Mesenchymal stem cell (in vitro differentiated cells and primary cell): ENCODE measurements at regions not wholly inside any gene's neighbourhood (a gene's known extent, or its start where the extent isn't known, plus 50 kb on each side); places are given as distances from the start of the nearest gene placed in this dataset.

Experiments used
- DNase-seq: peaks from one replicate; pipeline ENCODE4 v3.0.0-alpha.2; 2013
- H2AFZ ChIP-seq: one replicate; pipeline ENCODE4 v1.6.1; 2013; ENCODE audit warnings: low read depth, mild to moderate bottlenecking, control low read depth, inconsistent platforms, low read length, moderate library complexity
- H2AK5ac ChIP-seq: 2 replicates; pipeline ENCODE4 v1.6.1; 2013; ENCODE audit warnings: low read length, moderate library complexity, mild to moderate bottlenecking, inconsistent platforms; ENCODE audit not compliant: severe bottlenecking
- H2BK120ac ChIP-seq: one replicate; pipeline ENCODE4 v1.6.1; 2013; ENCODE audit warnings: low read depth, mild to moderate bottlenecking, inconsistent platforms, low read length, moderate library complexity
- H2BK12ac ChIP-seq, 2 experiments: one replicate each; pipeline ENCODE4 v1.6.1; 2013; ENCODE audit warnings: inconsistent platforms in 2 of 2, low read length in 2 of 2, mild to moderate bottlenecking in 2 of 2, moderate library complexity in 2 of 2, control low read depth in 1 of 2
- H2BK15ac ChIP-seq: one replicate; pipeline ENCODE4 v1.6.1; 2013; ENCODE audit warnings: mild to moderate bottlenecking, low read depth, inconsistent platforms; ENCODE audit not compliant: poor library complexity, severe bottlenecking
- H2BK5ac ChIP-seq: 2 replicates; pipeline ENCODE4 v1.6.1; 2013; ENCODE audit warnings: low read depth, mild to moderate bottlenecking, low read length, control low read depth, inconsistent platforms; ENCODE audit not compliant: poor library complexity, severe bottlenecking
- H3K14ac ChIP-seq, 2 experiments: one replicate each; pipeline ENCODE4 v1.6.1; 2013; ENCODE audit warnings: inconsistent platforms in 2 of 2, low read length in 2 of 2, control low read depth in 1 of 2, mild to moderate bottlenecking in 1 of 2, moderate library complexity in 1 of 2
- H3K18ac ChIP-seq, 2 experiments: one replicate each; pipeline ENCODE4 v1.6.1; 2013; ENCODE audit warnings: inconsistent platforms in 2 of 2, low read length in 2 of 2, control low read depth in 1 of 2, low read depth in 1 of 2, mild to moderate bottlenecking in 1 of 2
- H3K23ac ChIP-seq, 2 experiments: one replicate each; pipeline ENCODE4 v1.6.1; 2013; ENCODE audit warnings: inconsistent platforms in 2 of 2, low read length in 2 of 2, mild to moderate bottlenecking in 2 of 2, moderate library complexity in 2 of 2, control low read depth in 1 of 2
- H3K27ac ChIP-seq: 2 replicates; pipeline ENCODE4 v1.5.1; 2013; ENCODE audit warnings: mild to moderate bottlenecking, moderate library complexity, low read length, control low read depth, inconsistent platforms; ENCODE audit not compliant: poor library complexity, severe bottlenecking
- H3K27me3 ChIP-seq, 2 experiments: 2 replicates each; pipeline versions ENCODE4 v1.6.1 to v1.7.0; 2013; ENCODE audit warnings: low read length in 2 of 2, mild to moderate bottlenecking in 2 of 2, moderate library complexity in 2 of 2, control low read depth in 1 of 2, inconsistent platforms in 1 of 2; ENCODE audit not compliant: control insufficient read depth in 1 of 2, insufficient read depth in 1 of 2
- H3K36me3 ChIP-seq, 2 experiments: 2 replicates each; pipeline versions ENCODE4 v1.6.1 to v1.7.0; 2013; ENCODE audit warnings: low read length in 2 of 2, control low read depth in 1 of 2, inconsistent platforms in 1 of 2, low read depth in 1 of 2, mild to moderate bottlenecking in 1 of 2; ENCODE audit not compliant: insufficient read depth in 2 of 2, control insufficient read depth in 1 of 2
- H3K4ac ChIP-seq, 2 experiments: one replicate each; pipeline ENCODE4 v1.6.1; 2013; ENCODE audit warnings: inconsistent platforms in 2 of 2, low read length in 2 of 2, mild to moderate bottlenecking in 2 of 2, moderate library complexity in 2 of 2, control low read depth in 1 of 2, low read depth in 1 of 2
- H3K4me1 ChIP-seq: 2 replicates; pipeline ENCODE4 v1.6.1; 2013; ENCODE audit warnings: low read depth, low read length, control low read depth; ENCODE audit not compliant: control insufficient read depth, insufficient read depth
- H3K4me2 ChIP-seq: 2 replicates; pipeline ENCODE4 v1.6.1; 2013; ENCODE audit warnings: low read length, mild to moderate bottlenecking, inconsistent platforms; ENCODE audit not compliant: poor library complexity, severe bottlenecking
- H3K4me3 ChIP-seq, 2 experiments: 2 replicates each; pipeline versions ENCODE4 v1.5.1 to v1.7.0; 2013; ENCODE audit warnings: low read length in 2 of 2, mild to moderate bottlenecking in 2 of 2, control low read depth in 1 of 2, low read depth in 1 of 2; ENCODE audit not compliant: insufficient read depth in 1 of 2
- H3K79me1 ChIP-seq: replicated peaks from 2 replicates; pipeline ENCODE4 v1.6.1; 2013; ENCODE audit warnings: mild to moderate bottlenecking, control low read depth, low read length, inconsistent platforms; ENCODE audit not compliant: poor library complexity, severe bottlenecking
- H3K9ac ChIP-seq: 2 replicates; pipeline ENCODE4 v1.7.0; 2013; ENCODE audit warnings: mild to moderate bottlenecking, low read length, moderate library complexity
- H3K9me3 ChIP-seq: 2 replicates; pipeline ENCODE4 v1.7.0; 2013; ENCODE audit warnings: mild to moderate bottlenecking, low read length; ENCODE audit not compliant: control insufficient read depth
- H4K8ac ChIP-seq: one replicate; pipeline ENCODE4 v1.6.1; 2013; ENCODE audit warnings: inconsistent platforms, mild to moderate bottlenecking, low read length, moderate library complexity
- H4K91ac ChIP-seq: one replicate; pipeline ENCODE4 v1.6.1; 2013; ENCODE audit warnings: mild to moderate bottlenecking, low read length, inconsistent platforms
- WGBS: methylation state at CpG from one replicate; pipeline ENCODE4 v1.1.7; 2013; ENCODE audit warnings: mixed read lengths; 5-methylcytosine and 5-hydroxymethylcytosine counted together

- Histone ChIP-seq H4K91ac (no peak overlapping the region), H2AFZ (no peak overlapping the region), H2AK5ac (no peak overlapping the region), H3K27ac (no peak overlapping the region), H3K27me3 (peaks cover 0 to 4% of the 10 kb centered on the region in 2 experiments), H4K8ac (no peak overlapping the region), H3K4me1 (no peaks in the 10 kb centered on the region), H3K18ac (no peak overlapping the region), H3K4me3 (no peak overlapping the region), H3K4ac (no peak overlapping the region), H3K23ac (no peak overlapping the region), H3K79me1 (no peaks in the 10 kb centered on the region), H2BK5ac (no peak overlapping the region), H3K9ac (no peak overlapping the region), H3K4me2 (no peak overlapping the region), H3K9me3 (no peaks in the 10 kb centered on the region), H2BK12ac (no peak overlapping the region), H3K14ac (no peak overlapping the region), H2BK15ac (no peak overlapping the region), H3K36me3 (no peaks in the 10 kb centered on the region), H2BK120ac (no peak overlapping the region)
- WGBS, result 80% methylated on average over 25 of the region's 25 CpGs
- no peak for DNase-seq
These were observed 522.9 kb downstream of the CDH26 start for GRCh38 chr20:60480950-60481742.

GRCh38 chr20:60481743-60482133 lies 523.5 kb downstream of the CDH26 start:
- Histone ChIP-seq H3K4me3 (no peak overlapping the region), H3K79me1 (no peaks in the 10 kb centered on the region), H3K4me2 (no peak overlapping the region), H2BK12ac (no peak overlapping the region), H3K23ac (no peak overlapping the region), H3K36me3 (no peaks in the 10 kb centered on the region), H3K4ac (no peak overlapping the region), H3K4me1 (no peaks in the 10 kb centered on the region), H3K14ac (no peak overlapping the region), H3K9me3 (no peaks in the 10 kb centered on the region), H2BK15ac (no peak overlapping the region), H2AFZ (no peak overlapping the region), H2BK120ac (no peak overlapping the region), H3K9ac (no peak overlapping the region), H4K91ac (no peak overlapping the region), H3K27me3 (peaks cover 0 to 4% of the 10 kb centered on the region in 2 experiments), H3K18ac (no peak overlapping the region), H2BK5ac (no peak overlapping the region), H3K27ac (no peak overlapping the region), H2AK5ac (no peak overlapping the region), H4K8ac (no peak overlapping the region)
- no peak for DNase-seq
- 69% methylated on average over 7 of the region's 7 CpGs for WGBS

DNA sequence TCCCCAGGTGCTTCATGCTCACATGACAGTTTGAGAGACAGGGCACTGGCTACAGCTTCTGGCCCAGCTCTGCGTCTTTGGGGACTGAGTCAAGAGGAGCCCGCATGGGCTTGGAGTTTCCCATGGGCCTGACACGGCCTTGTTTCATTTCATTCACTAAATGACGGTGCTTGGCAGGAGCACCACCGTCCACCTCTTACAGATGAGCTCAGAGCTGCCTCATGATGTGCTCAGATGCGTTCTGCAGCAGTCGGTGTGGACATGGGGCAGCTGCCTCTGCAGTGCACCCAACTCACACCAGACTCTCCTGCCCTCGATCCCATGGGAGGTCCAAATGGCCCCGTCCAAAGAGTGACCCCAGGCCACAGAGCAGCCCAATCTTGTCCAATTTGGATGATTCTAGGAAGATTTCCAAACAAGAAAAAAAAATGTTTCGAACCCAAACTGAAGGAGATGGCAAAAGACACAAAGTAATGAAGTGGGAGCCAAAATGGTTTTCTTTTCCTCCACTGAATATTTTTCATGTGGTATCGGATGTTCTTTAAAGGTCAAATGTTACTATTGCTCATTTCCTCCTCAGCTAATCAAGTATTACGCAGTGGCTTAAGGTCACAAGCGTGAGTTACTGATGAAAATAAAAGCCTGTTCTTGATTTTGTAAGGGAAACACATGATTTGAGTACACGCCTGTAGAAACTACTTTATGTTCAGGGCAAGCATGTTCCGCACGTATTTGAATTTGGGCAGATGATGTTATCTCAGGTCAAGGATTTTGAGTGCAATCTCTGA lies 524.2 kb downstream of the CDH26 start:
- H2AFZ ChIP-seq, result no peak overlapping the region
- H3K27ac ChIP-seq, result no peak overlapping the region
- H3K27me3 ChIP-seq, result peaks cover 0 to 4% of the 10 kb centered on the region in 2 experiments
- no peak overlapping the region for H3K4me3 ChIP-seq
- no peak overlapping the region for H3K4me2 ChIP-seq
- H3K4me1 ChIP-seq, result no peaks in the 10 kb centered on the region
- H3K79me1 ChIP-seq, result no peaks in the 10 kb centered on the region
- no peak overlapping the region for H2BK5ac ChIP-seq
- no peak overlapping the region for H2BK120ac ChIP-seq
- no peak overlapping the region for H3K9ac ChIP-seq
- H4K8ac ChIP-seq, result no peak overlapping the region
- no peak for DNase-seq
- no peaks in the 10 kb centered on the region for H3K9me3 ChIP-seq
- H2AK5ac ChIP-seq, result no peak overlapping the region
- no peak overlapping the region for H3K23ac ChIP-seq
- no peak overlapping the region for H3K14ac ChIP-seq
- no peak overlapping the region for H2BK12ac ChIP-seq
- H3K36me3 ChIP-seq, result no peaks in the 10 kb centered on the region
- 74% methylated on average over 15 of the region's 16 CpGs for WGBS
- no peak overlapping the region for H2BK15ac ChIP-seq
- H3K4ac ChIP-seq, result no peak overlapping the region
- no peak overlapping the region for H3K18ac ChIP-seq
- H4K91ac ChIP-seq, result no peak overlapping the region

GRCh38 chr20:60483371-60483770 lies 525.1 kb downstream of the CDH26 start:
- no peaks in the 10 kb centered on the region for H3K36me3 ChIP-seq
- no peak overlapping the region for H3K18ac ChIP-seq
- no peak overlapping the region for H2AFZ ChIP-seq
- no peak for DNase-seq
- no peak overlapping the region for H2BK5ac ChIP-seq
- no peak overlapping the region for H3K23ac ChIP-seq
- H2BK120ac ChIP-seq, result no peak overlapping the region
- H3K4me1 ChIP-seq, result no peaks in the 10 kb centered on the region
- H2BK12ac ChIP-seq, result no peak overlapping the region
- H3K27ac ChIP-seq, result no peak overlapping the region
- 89% methylated on average over 1 of the region's 1 CpG for WGBS
- H4K8ac ChIP-seq, result no peak overlapping the region
- peaks cover 0 to 4% of the 10 kb centered on the region in 2 experiments for H3K27me3 ChIP-seq
- H3K14ac ChIP-seq, result no peak overlapping the region
- H3K4me2 ChIP-seq, result no peak overlapping the region
- H2AK5ac ChIP-seq, result no peak overlapping the region
- H4K91ac ChIP-seq, result no peak overlapping the region
- H3K4me3 ChIP-seq, result no peak overlapping the region
- no peak overlapping the region for H3K9ac ChIP-seq
- no peak overlapping the region for H3K4ac ChIP-seq
- no peak overlapping the region for H2BK15ac ChIP-seq
- no peaks in the 10 kb centered on the region for H3K79me1 ChIP-seq
- no peaks in the 10 kb centered on the region for H3K9me3 ChIP-seq
